GM06990 (cell line): ENCODE measurements at regions not wholly inside any gene's neighbourhood (a gene's known extent, or its start where the extent isn't known, plus 50 kb on each side); places are given as distances from the start of the nearest gene placed in this dataset.
"Not testable (repeated sequence)": the region's sequence is repeated elsewhere in the genome, so short reads cannot be mapped to it uniquely, and the experiment has no call there.

Experiments
- DNase-seq: peaks from one replicate; pipeline ENCODE4 v3.0.0-alpha.2; 2011; ENCODE audit not compliant: insufficient read length; ENCODE audit errors: extremely low read depth
- H3K27me3 ChIP-seq: replicated peaks from 2 replicates; pipeline ENCODE4 v1.6.0; 2011; ENCODE audit warnings: low read length; ENCODE audit not compliant: control insufficient read depth, insufficient read depth
- H3K36me3 ChIP-seq: 2 replicates; pipeline ENCODE4 v1.5.1; 2011; ENCODE audit warnings: low read length; ENCODE audit not compliant: control insufficient read depth, insufficient read depth
- H3K4me3 ChIP-seq: replicated peaks from 2 replicates; pipeline ENCODE4 v1.5.1; 2011; ENCODE audit warnings: low read depth, mild to moderate bottlenecking, control low read depth, low read length
- CTCF ChIP-seq: IDR thresholded peaks from 2 replicates; pipeline ENCODE4 v1.5.1; 2011; ENCODE audit warnings: low read length, control low read depth, mild to moderate bottlenecking, inconsistent platforms; ENCODE audit not compliant: insufficient read depth, poor library complexity, severe bottlenecking

- no peak for DNase-seq
Observed at GRCh38 chr13:83450591-83450990, 431.7 kb downstream of the SLITRK1 start.

GRCh38 chr13:83449668-83450395 lies 432.4 kb downstream of the SLITRK1 start:
- no peak for DNase-seq
- no peaks in the 10 kb centered on the region for H3K27me3 ChIP-seq
- no peaks in the 10 kb centered on the region for H3K36me3 ChIP-seq
- TF ChIP-seq CTCF: no peak
- H3K4me3 ChIP-seq: no peak overlapping the region

More at GRCh38 chr13:83450591-83450990, 431.7 kb downstream of the SLITRK1 start:
- Histone ChIP-seq H3K36me3 (no peaks in the 10 kb centered on the region), H3K4me3 (no peak overlapping the region), H3K27me3 (no peaks in the 10 kb centered on the region)
- TF ChIP-seq CTCF: no peak

DNA sequence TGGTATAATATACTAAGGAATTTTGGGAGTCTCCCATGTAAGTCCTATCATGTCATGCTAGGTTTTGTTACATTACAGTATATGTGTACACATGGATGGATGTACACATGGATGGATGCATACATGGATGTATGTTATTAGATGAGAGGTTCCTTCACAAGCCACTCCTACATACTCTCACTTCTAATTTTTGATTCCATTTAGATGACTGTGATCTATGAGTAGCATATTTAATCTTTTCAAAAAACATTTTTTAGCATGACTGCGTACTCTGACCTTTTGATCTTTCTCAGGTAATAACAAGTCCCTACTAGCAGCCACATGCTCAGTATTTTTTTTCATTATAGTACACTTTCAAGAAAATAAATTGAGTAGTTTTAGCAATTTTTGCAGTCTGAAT lies 441.8 kb downstream of the SLITRK1 start:
- no peak overlapping the region for H3K4me3 ChIP-seq
- TF ChIP-seq CTCF: no peak
- no peaks in the 10 kb centered on the region for H3K27me3 ChIP-seq
- H3K36me3 ChIP-seq: no peaks in the 10 kb centered on the region
- no peak for DNase-seq

DNA sequence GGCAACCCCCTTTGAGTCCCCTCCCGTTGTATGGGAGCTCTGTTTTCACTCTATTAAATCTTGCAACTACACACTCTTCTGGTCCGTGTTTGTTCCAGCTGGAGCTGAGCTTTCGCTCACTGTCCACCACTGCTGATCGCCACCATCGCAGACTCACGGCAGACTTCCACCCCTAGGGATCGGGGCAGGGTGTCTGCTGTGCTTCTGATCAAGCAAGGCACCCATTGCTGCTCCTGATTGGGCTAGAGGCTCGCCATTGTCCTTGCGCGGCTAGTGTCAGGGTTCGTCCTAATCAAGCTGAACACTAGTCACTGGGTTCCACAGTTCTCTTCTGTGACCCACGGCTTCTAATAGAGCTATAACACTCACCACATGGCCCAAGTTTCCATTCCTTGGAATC lies 442.8 kb downstream of the SLITRK1 start:
- not testable (repeated sequence) for H3K27me3 ChIP-seq, H3K4me3 ChIP-seq, H3K36me3 ChIP-seq, DNase-seq

DNA sequence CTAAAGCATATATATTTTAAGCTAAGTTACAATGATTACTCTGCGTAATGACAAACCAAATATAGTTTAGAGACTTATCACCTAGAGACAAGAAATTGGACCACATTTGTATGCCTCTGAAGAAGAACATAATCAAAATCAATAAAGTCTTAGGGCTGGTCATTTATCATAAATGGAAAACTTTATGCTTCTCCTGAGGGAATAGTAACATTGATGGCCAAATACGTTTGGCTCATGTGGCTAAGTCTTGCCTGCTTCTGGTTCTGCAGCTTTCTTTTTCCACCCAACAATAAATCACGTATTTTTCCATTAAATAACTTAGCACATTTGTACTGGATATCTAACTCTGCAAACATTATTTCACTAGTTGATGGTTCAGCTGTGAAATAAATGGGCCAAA lies 458.4 kb downstream of the SLITRK1 start:
- DNase-seq: no peak
- H3K27me3 ChIP-seq: no peaks in the 10 kb centered on the region
- no peak overlapping the region for H3K4me3 ChIP-seq
- no peaks in the 10 kb centered on the region for H3K36me3 ChIP-seq
- no peak for TF ChIP-seq CTCF

GRCh38 chr13:83423381-83423780 lies 458.9 kb downstream of the SLITRK1 start:
- Histone ChIP-seq H3K36me3 (no peaks in the 10 kb centered on the region), H3K27me3 (no peaks in the 10 kb centered on the region), H3K4me3 (no peak overlapping the region)
- no peak for TF ChIP-seq CTCF
- DNase-seq: no peak
